K562 (cell line): ENCODE measurements at regions not wholly inside any gene's neighbourhood (a gene's known extent, or its start where the extent isn't known, plus 50 kb on each side); places are given as distances from the start of the nearest gene placed in this dataset.
"Not testable (repeated sequence)": the region's sequence is repeated elsewhere in the genome, so short reads cannot be mapped to it uniquely, and the experiment has no call there.

Source experiments
- ATF2 ChIP-seq: sonication (generic); formaldehyde crosslinking; IDR thresholded peaks from 2 replicates; pipeline ENCODE4 v1.8.1; 2022; ENCODE audit warnings: missing genetic modification reagents
- CTCF ChIP-seq, 3 experiments: IDR thresholded peaks in 2 of 3; conservative IDR thresholded peaks in 1 of 3; 2 replicates each; pipeline ENCODE4 v1.5.1; 2011 to 2012; ENCODE audit warnings: low read length in 3 of 3, mild to moderate bottlenecking in 3 of 3, control low read depth in 2 of 3, improper control_type of control experiment in 1 of 3, inconsistent platforms in 1 of 3, low read depth in 1 of 3, mixed read lengths in 1 of 3, moderate library complexity in 1 of 3; ENCODE audit not compliant: insufficient read depth in 2 of 3
- ELF4 ChIP-seq: fragments of 450-650 bp; formaldehyde crosslinking; IDR thresholded peaks from 2 replicates; pipeline ENCODE4 v1.4.0; 2022; ENCODE audit warnings: missing genetic modification characterization
- MYNN ChIP-seq, 2 experiments: sonication (generic); formaldehyde crosslinking in 1 of 2; IDR thresholded peaks; 2 replicates each; pipeline versions ENCODE4 v1.5.0 to v1.6.1; 2016 to 2020; ENCODE audit warnings: antibody characterized with exemption in 1 of 2, missing genetic modification reagents in 1 of 2
- TF ChIP-seq, protein P1 (sequence below), 2 experiments: IDR thresholded peaks; 2 replicates each; pipeline ENCODE4 v1.6.1; 2011; ENCODE audit warnings: borderline replicate concordance in 1 of 2, control low read depth in 1 of 2, low read depth in 1 of 2, low read length in 1 of 2, mild to moderate bottlenecking in 1 of 2, mixed read lengths in 1 of 2, moderate library complexity in 1 of 2; ENCODE audit not compliant: insufficient read depth in 1 of 2, insufficient read length in 1 of 2, poor library complexity in 1 of 2, severe bottlenecking in 1 of 2; ENCODE audit errors: extremely low read depth in 1 of 2

DNA sequence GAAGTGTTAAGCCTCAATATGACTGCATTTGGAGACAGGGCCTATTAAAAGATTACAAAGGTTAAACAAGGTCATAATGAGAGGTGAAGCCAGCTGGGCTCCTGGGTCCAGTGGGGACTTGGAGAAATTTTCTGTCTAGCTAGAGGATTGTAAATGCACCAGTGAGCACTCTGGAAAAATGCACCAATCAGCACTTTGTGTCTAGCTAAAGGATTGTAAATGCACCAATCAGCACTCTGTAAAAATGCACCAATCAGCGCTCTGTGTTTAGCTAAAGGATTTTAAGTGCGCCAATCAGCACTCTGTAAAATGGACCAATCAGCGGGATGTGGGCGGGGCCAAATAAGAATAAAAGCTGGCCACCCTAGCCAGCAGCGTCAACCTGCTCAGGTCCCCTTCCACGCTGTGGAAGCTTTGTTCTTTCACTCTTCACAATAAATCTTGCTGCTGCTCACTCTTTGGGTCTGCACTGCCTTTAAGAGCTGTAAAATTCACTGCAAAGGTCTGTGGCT lies 150.3 kb downstream of the MRPS30 start:
- TF ChIP-seq MYNN (IDR thresholded peaks at IDR 0.05); MYNN (CRISPR knock-in tag; IDR thresholded peaks at IDR 0.05); CTCF (IDR thresholded peaks at IDR 0.05 in 2 of 3, conservative IDR thresholded peaks at IDR 0.05 in 1 of 3; ENCODE audit: insufficient read depth in 2 of 3, low read depth in 1 of 3, low read length in 3 of 3); ATF2 (CRISPR knock-in tag); ELF4 (CRISPR knock-in tag): not testable (repeated sequence)
- TF ChIP-seq, protein P1, sequence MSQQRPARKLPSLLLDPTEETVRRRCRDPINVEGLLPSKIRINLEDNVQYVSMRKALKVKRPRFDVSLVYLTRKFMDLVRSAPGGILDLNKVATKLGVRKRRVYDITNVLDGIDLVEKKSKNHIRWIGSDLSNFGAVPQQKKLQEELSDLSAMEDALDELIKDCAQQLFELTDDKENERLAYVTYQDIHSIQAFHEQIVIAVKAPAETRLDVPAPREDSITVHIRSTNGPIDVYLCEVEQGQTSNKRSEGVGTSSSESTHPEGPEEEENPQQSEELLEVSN (IDR thresholded peaks at IDR 0.05; ENCODE audit: borderline replicate concordance in 1 of 2, extremely low read depth in 1 of 2, insufficient read depth in 1 of 2, insufficient read length in 1 of 2, low read depth in 1 of 2, low read length in 1 of 2, poor library complexity in 1 of 2, severe bottlenecking in 1 of 2), result not testable (repeated sequence)
